IMR-90 (cell line): ENCODE measurements at regions not wholly inside any gene's neighbourhood (a gene's known extent, or its start where the extent isn't known, plus 50 kb on each side); places are given as distances from the start of the nearest gene placed in this dataset.

Source experiments
- ATAC-seq: fragments of 200-7000 bp; cut with Tn5 transposase; 2 replicates; pipeline ENCODE4 v1.9.1; 2020; ENCODE audit warnings: low read depth, mild to moderate bottlenecking, moderate library complexity
- BruUV-seq: library from RNA; stranded (reverse); fragments of 400-500 nt; replicated peaks from 2 replicates; lab custom pipeline; 2021; lab: Mats Ljungman, UMichigan
- CTCF ChIA-PET: fragments of 300-600 bp; formaldehyde crosslinking; extraction: SDS; loops from one replicate; lab custom pipeline; 2021; ENCODE audit warnings: antibody characterized with exemption; lab: Yijun Ruan, JAX
- POLR2A ChIA-PET: fragments of 300-600 bp; sonication (Branson Sonifier 250); formaldehyde crosslinking; loops from one replicate; lab custom pipeline; 2022; ENCODE audit warnings: antibody characterized with exemption; ENCODE audit not compliant: unreplicated experiment; lab: Charles Lee
- DNase-seq: peaks from one replicate; pipeline ENCODE4 v3.0.0; 2013
- H2AFZ ChIP-seq: replicated peaks from 2 replicates; pipeline ENCODE3; 2013; ENCODE audit warnings: low read length, mild to moderate bottlenecking; ENCODE audit not compliant: poor library complexity
- H2AK5ac ChIP-seq: 2 replicates; pipeline ENCODE4 v1.6.1; 2013; ENCODE audit warnings: low read depth, low read length, inconsistent platforms
- H2AK9ac ChIP-seq: replicated peaks from 2 replicates; pipeline ENCODE3; 2013; ENCODE audit warnings: mild to moderate bottlenecking, low read depth, low read length, moderate library complexity; ENCODE audit not compliant: poor library complexity
- H2BK120ac ChIP-seq: 2 replicates; pipeline ENCODE4 v1.6.1; 2013; ENCODE audit warnings: low read depth, low read length, inconsistent platforms
- H2BK15ac ChIP-seq: 3 replicates; pipeline ENCODE4 v1.6.1; 2013; ENCODE audit warnings: low read depth, low read length, inconsistent platforms
- H2BK20ac ChIP-seq: 2 replicates; pipeline ENCODE4 v1.6.1; 2013; ENCODE audit warnings: low read depth, mild to moderate bottlenecking, inconsistent platforms, low read length, moderate library complexity
- H2BK5ac ChIP-seq: 2 replicates; pipeline ENCODE4 v1.6.1; 2013; ENCODE audit warnings: mild to moderate bottlenecking, low read depth, low read length, inconsistent platforms; ENCODE audit not compliant: poor library complexity, severe bottlenecking
- H3K14ac ChIP-seq: replicated peaks from 2 replicates; pipeline ENCODE4 v1.6.1; 2013; ENCODE audit warnings: low read depth, low read length, inconsistent platforms
- H3K18ac ChIP-seq: 2 replicates; pipeline ENCODE4 v1.6.1; 2013; ENCODE audit warnings: low read depth, low read length, control low read depth
- H3K23ac ChIP-seq: 2 replicates; pipeline ENCODE4 v1.6.1; 2013; ENCODE audit warnings: low read depth, low read length, inconsistent platforms
- H3K27ac ChIP-seq: 2 replicates; pipeline ENCODE4 v1.5.1; 2013; ENCODE audit warnings: mild to moderate bottlenecking, control low read depth, low read length; ENCODE audit not compliant: insufficient read depth
- H3K27me3 ChIP-seq: 2 replicates; pipeline ENCODE4 v1.6.1; 2013; ENCODE audit warnings: low read length; ENCODE audit not compliant: control insufficient read depth, insufficient read depth
- H3K36me3 ChIP-seq: 2 replicates; pipeline ENCODE4 v1.6.1; 2013; ENCODE audit warnings: low read length, mixed read lengths; ENCODE audit not compliant: control insufficient read depth, insufficient read depth
- H3K4ac ChIP-seq: 2 replicates; pipeline ENCODE4 v1.6.1; 2013; ENCODE audit warnings: low read depth, low read length, inconsistent platforms
- H3K4me1 ChIP-seq: 2 replicates; pipeline ENCODE4 v1.6.1; 2013; ENCODE audit warnings: low read length, mixed read lengths; ENCODE audit not compliant: control insufficient read depth, insufficient read depth
- H3K4me2 ChIP-seq: 2 replicates; pipeline ENCODE4 v1.6.1; 2013; ENCODE audit warnings: low read depth, mild to moderate bottlenecking, control low read depth, low read length, moderate library complexity
- H3K4me3 ChIP-seq: 2 replicates; pipeline ENCODE4 v1.5.1; 2013; ENCODE audit warnings: low read depth, mild to moderate bottlenecking, control low read depth, low read length, moderate library complexity; ENCODE audit not compliant: insufficient read depth
- H3K56ac ChIP-seq: 2 replicates; pipeline ENCODE4 v1.6.1; 2013; ENCODE audit warnings: low read length, inconsistent platforms; ENCODE audit not compliant: insufficient read depth; ENCODE audit errors: extremely low read depth
- H3K79me1 ChIP-seq, 2 experiments: 2 replicates each; pipeline ENCODE4 v1.6.1; 2013; ENCODE audit warnings: low read length in 2 of 2, inconsistent platforms in 1 of 2, low read depth in 1 of 2
- H3K9ac ChIP-seq: 2 replicates; pipeline ENCODE4 v1.6.1; 2013; ENCODE audit warnings: low read depth, low read length, control low read depth
- H3K9me1 ChIP-seq: 2 replicates; pipeline ENCODE4 v1.6.1; 2013; ENCODE audit warnings: low read length, inconsistent platforms; ENCODE audit not compliant: insufficient read depth
- H3K9me3 ChIP-seq: 2 replicates; pipeline ENCODE4 v1.6.1; 2013; ENCODE audit warnings: low read length; ENCODE audit not compliant: control insufficient read depth, insufficient read depth
- H4K20me1 ChIP-seq: 2 replicates; pipeline ENCODE4 v1.6.1; 2013; ENCODE audit warnings: low read length, inconsistent platforms; ENCODE audit not compliant: insufficient read depth
- H4K5ac ChIP-seq: 2 replicates; pipeline ENCODE4 v1.6.1; 2013; ENCODE audit warnings: mild to moderate bottlenecking, low read depth, low read length, control low read depth
- H4K8ac ChIP-seq, 2 experiments: 2 replicates each; pipeline ENCODE4 v1.6.1; 2013; ENCODE audit warnings: low read depth in 2 of 2, low read length in 2 of 2, control low read depth in 1 of 2, inconsistent platforms in 1 of 2
- H4K91ac ChIP-seq: 2 replicates; pipeline ENCODE4 v1.6.1; 2013; ENCODE audit warnings: low read depth, low read length, inconsistent platforms; ENCODE audit not compliant: insufficient read depth
- BHLHE40 ChIP-seq: fragments of 150-350 bp; IDR thresholded peaks from 2 replicates; pipeline ENCODE4 v1.6.1; 2016; ENCODE audit warnings: mild to moderate bottlenecking, low read depth, low read length
- CTCF ChIP-seq: conservative IDR thresholded peaks from 2 replicates; pipeline ENCODE4 v1.5.1; 2012; ENCODE audit warnings: mild to moderate bottlenecking, low read depth, low read length, improper control_type of control experiment
- MXI1 ChIP-seq: IDR thresholded peaks from 2 replicates; pipeline ENCODE4 v1.6.1; 2012; ENCODE audit warnings: low read depth, mild to moderate bottlenecking, low read length, moderate library complexity, borderline replicate concordance
- NFE2L2 ChIP-seq: fragments of 150-350 bp; IDR thresholded peaks from 2 replicates; pipeline ENCODE4 v1.6.1; 2016; ENCODE audit warnings: low read depth, mild to moderate bottlenecking, low read length
- RAD21 ChIP-seq: IDR thresholded peaks from 2 replicates; pipeline ENCODE4 v1.6.1; 2012; ENCODE audit warnings: low read length, improper control_type of control experiment
- RCOR1 ChIP-seq: IDR thresholded peaks from 2 replicates; pipeline ENCODE4 v1.6.1; 2012; ENCODE audit warnings: mild to moderate bottlenecking, low read length, improper control_type of control experiment; ENCODE audit not compliant: insufficient replicate concordance
- RFX5 ChIP-seq: IDR thresholded peaks from 2 replicates; pipeline ENCODE4 v1.8.0; 2012; ENCODE audit warnings: low read depth, mild to moderate bottlenecking, low read length, moderate library complexity
- SMC3 ChIP-seq: fragments of 150-350 bp; IDR thresholded peaks from 2 replicates; pipeline ENCODE4 v1.6.1; 2016; ENCODE audit warnings: low read depth, mild to moderate bottlenecking, antibody characterized with exemption, low read length, moderate library complexity
- WGBS, 2 experiments: methylation state at CpG; one replicate each; pipeline versions ENCODE4 v1.1.5 to v1.1.7; 2013; ENCODE audit warnings: missing lambda C conversion rate in 2 of 2; ENCODE audit not compliant: insufficient read length in 1 of 2; ENCODE audit errors: extremely low coverage in 2 of 2; 5-methylcytosine and 5-hydroxymethylcytosine counted together
- dilution Hi-C: fragments of 300-500 bp; cut with HindIII; formaldehyde crosslinking; loops from one replicate; pipeline ENCODE4 v1.14.3; 2018; ENCODE audit warnings: low sequenced_read_pairs; ENCODE audit not compliant: unreplicated experiment
- in situ Hi-C: fragments of 300-500 bp; cut with MboI; formaldehyde crosslinking; loops from 3 replicates; pipeline ENCODE4 v1.14.3; 2019; ENCODE audit warnings: low sequenced_read_pairs, inconsistent platforms, mixed read lengths
- intact Hi-C: fragments of 100-400 bp; cut with micrococcal nuclease; formaldehyde crosslinking; loops from 2 replicates; pipeline ENCODE4 v1.10.0; 2022

GRCh38 chr1:187819086-187819485 lies 990.3 kb downstream of the PLA2G4A start:
- Histone ChIP-seq H2BK15ac (no peak overlapping the region), H4K20me1 (no peaks in the 10 kb centered on the region), H2AK5ac (no peak overlapping the region), H2BK20ac (no peak overlapping the region), H2AK9ac (no peak overlapping the region), H3K14ac (no peak overlapping the region), H4K8ac (no peak overlapping the region), H2BK120ac (no peak overlapping the region), H3K9me1 (no peaks in the 10 kb centered on the region), H3K79me1 (no peaks in the 10 kb centered on the region), H3K9me3 (no peaks in the 10 kb centered on the region), H3K9ac (no peak overlapping the region), H3K4ac (no peak overlapping the region), H3K27ac (no peak overlapping the region), H4K91ac (no peak overlapping the region), H3K4me2 (no peak overlapping the region), H4K5ac (no peak overlapping the region), H3K4me3 (no peak overlapping the region), H2BK5ac (no peak overlapping the region), H3K23ac (no peak overlapping the region), H2AFZ (no peak overlapping the region), H3K4me1 (no peaks in the 10 kb centered on the region), H3K27me3 (no peaks in the 10 kb centered on the region), H3K56ac (no peak overlapping the region), H3K36me3 (no peaks in the 10 kb centered on the region), H3K18ac (no peak overlapping the region)
- BruUV-seq = no TSS peak
- dilution Hi-C loops (no loop called here), in situ Hi-C loops (no loop called here), intact Hi-C loops (no loop called here)
- no peak for TF ChIP-seq RAD21
- TF ChIP-seq MXI1 = no peak
- TF ChIP-seq RFX5 = no peak
- TF ChIP-seq RCOR1 = no peak
- TF ChIP-seq SMC3 = no peak
- no peak for TF ChIP-seq BHLHE40
- no peak for TF ChIP-seq CTCF
- TF ChIP-seq NFE2L2 = no peak
- WGBS, 2 experiments = no CpG with 5 or more reads among the region's 5 CpGs
- DNase-seq (no peak), ATAC-seq (no peak)
- ChIA-PET POLR2A (no interaction called here), CTCF (no interaction called here)
